ENCODE measurements at regions not wholly inside any gene's neighbourhood (a gene's known extent, or its start where the extent isn't known, plus 50 kb on each side); places are given as distances from the start of the nearest gene placed in this dataset.

GRCh38 chr11:11077898-11078297, 220.0 kb upstream of the ZBED5 start:
- DNase-seq (ENCODE audit: low spot score), result no peak

- no peak for DNase-seq (ENCODE audit: low spot score)
Observed at GRCh38 chr11:11076879-11077278, 219.0 kb upstream of the ZBED5 start.

- no peak for DNase-seq (ENCODE audit: low spot score)
Observed at GRCh38 chr11:11076276-11076675, 218.4 kb upstream of the ZBED5 start.

- DNase-seq (ENCODE audit: low spot score), result no peak
Observed at GRCh38 chr11:11075515-11076171, 217.8 kb upstream of the ZBED5 start.

GRCh38 chr11:11074686-11075335, 217.0 kb upstream of the ZBED5 start:
- no peak for DNase-seq (ENCODE audit: low spot score)

- DNase-seq (ENCODE audit: low spot score), result no peak
Observed at GRCh38 chr11:11073996-11074395, 216.1 kb upstream of the ZBED5 start.

- no peak for DNase-seq (ENCODE audit: low spot score)
Observed at GRCh38 chr11:11072067-11072466, 214.2 kb upstream of the ZBED5 start.

- no peak for DNase-seq (ENCODE audit: low spot score)
Observed at GRCh38 chr11:11071486-11071885, 213.6 kb upstream of the ZBED5 start.

GRCh38 chr11:11070976-11071375, 213.1 kb upstream of the ZBED5 start:
- DNase-seq (ENCODE audit: low spot score), result no peak

- DNase-seq (ENCODE audit: low spot score), result no peak
Observed at GRCh38 chr11:11069841-11070835, 212.3 kb upstream of the ZBED5 start.

- DNase-seq (ENCODE audit: low spot score), result no peak
Observed at GRCh38 chr11:11068113-11068512, 210.3 kb upstream of the ZBED5 start.

- DNase-seq (ENCODE audit: low spot score), result no peak
Observed at GRCh38 chr11:11065396-11065795, 207.5 kb upstream of the ZBED5 start.

- DNase-seq (ENCODE audit: low spot score), result no peak
Observed at GRCh38 chr11:11057472-11057854, 199.6 kb upstream of the ZBED5 start.

- DNase-seq (ENCODE audit: low spot score), result no peak
Observed at GRCh38 chr11:11056749-11057471, 199.1 kb upstream of the ZBED5 start.

- no peak for DNase-seq (ENCODE audit: low spot score)
Observed at GRCh38 chr11:11056316-11056715, 198.5 kb upstream of the ZBED5 start.

- no peak for DNase-seq (ENCODE audit: low spot score)
Observed at GRCh38 chr11:11047851-11048610, 190.2 kb upstream of the ZBED5 start.

- DNase-seq (ENCODE audit: low spot score), result no peak
Observed at GRCh38 chr11:11046781-11047180, 188.9 kb upstream of the ZBED5 start.

- DNase-seq (ENCODE audit: low spot score), result no peak
Observed at GRCh38 chr11:11045156-11045930, 187.5 kb upstream of the ZBED5 start.

GRCh38 chr11:11044137-11044855, 186.4 kb upstream of the ZBED5 start:
- DNase-seq (ENCODE audit: low spot score), result no peak

GRCh38 chr11:11043721-11044120, 185.9 kb upstream of the ZBED5 start:
- no peak for DNase-seq (ENCODE audit: low spot score)

Measured in CD4-positive, alpha-beta T cell treated with Interleukin-6 at 100 ng/mL for 8 hours (primary cell).